Activated naive CD8-positive, alpha-beta T cell treated with anti-CD3 and anti-CD28 coated beads, Interleukin-2, amount 10 ng/mL, durations not matched to agents 7 days and 5 days (primary cell): ENCODE measurements at regions not wholly inside any gene's neighbourhood (a gene's known extent, or its start where the extent isn't known, plus 50 kb on each side); places are given as distances from the start of the nearest gene placed in this dataset.
"Not testable (repeated sequence)": the region's sequence is repeated elsewhere in the genome, so short reads cannot be mapped to it uniquely, and the experiment has no call there.

Experiments used
- ATAC-seq: fragments of 150-1000 bp; cut with Tn5 transposase; one replicate; pipeline ENCODE4 v1.10.0; 2021; ENCODE audit warnings: low read depth, moderate library complexity
- POLR2A ChIA-PET: fragments of 350-600 bp; sonication (Branson Sonifier 250); formaldehyde crosslinking; loops from one replicate; lab custom pipeline; 2021; ENCODE audit warnings: antibody characterized with exemption; lab: Charles Lee
- DNase-seq: peaks from one replicate; pipeline ENCODE4 v3.0.0; 2021
- H3K27ac Mint-ChIP-seq: one replicate; pipeline ENCODE4 v1.8.0; 2022; ENCODE audit warnings: mild to moderate bottlenecking, mixed read lengths
- H3K27me3 Mint-ChIP-seq: one replicate; pipeline ENCODE4 v1.8.0; 2022; ENCODE audit warnings: mild to moderate bottlenecking, moderate library complexity, mixed read lengths
- H3K36me3 Mint-ChIP-seq: one replicate; pipeline ENCODE4 v1.8.0; 2021; ENCODE audit warnings: mild to moderate bottlenecking, mixed read lengths
- H3K4me1 Mint-ChIP-seq: one replicate; pipeline ENCODE4 v1.8.0; 2021; ENCODE audit warnings: mixed read lengths
- H3K4me3 Mint-ChIP-seq: one replicate; pipeline ENCODE4 v1.8.0; 2022; ENCODE audit warnings: mild to moderate bottlenecking, moderate library complexity, mixed read lengths
- H3K9me3 Mint-ChIP-seq: one replicate; pipeline ENCODE4 v1.8.0; 2021; ENCODE audit warnings: mixed read lengths

- Mint-ChIP-seq H3K4me1 (no peaks in the 10 kb centered on the region), H3K36me3 (no peaks in the 10 kb centered on the region), H3K27me3 (no peaks in the 10 kb centered on the region), H3K9me3 (no peaks in the 10 kb centered on the region), H3K27ac (no peak overlapping the region), H3K4me3 (no peak overlapping the region)
- POLR2A ChIA-PET, result no interaction called here
- DNase-seq, result no peak
- no peak for ATAC-seq
Measured at GRCh38 chr18:75840131-75840530, 412.6 kb upstream of the SMIM21 start.

GRCh38 chr18:75839686-75840085 is 412.2 kb upstream of the SMIM21 start:
- POLR2A ChIA-PET, H3K4me3 Mint-ChIP-seq, H3K27ac Mint-ChIP-seq, ATAC-seq, H3K36me3 Mint-ChIP-seq, H3K27me3 Mint-ChIP-seq, DNase-seq, H3K9me3 Mint-ChIP-seq, H3K4me1 Mint-ChIP-seq: not testable (repeated sequence)

GRCh38 chr18:75839041-75839440 is 411.5 kb upstream of the SMIM21 start:
- POLR2A ChIA-PET, result no interaction called here
- Mint-ChIP-seq H3K4me1 (no peaks in the 10 kb centered on the region), H3K9me3 (no peaks in the 10 kb centered on the region), H3K36me3 (no peaks in the 10 kb centered on the region), H3K27ac (no peak overlapping the region), H3K4me3 (no peak overlapping the region), H3K27me3 (no peaks in the 10 kb centered on the region)
- DNase-seq, result no peak
- ATAC-seq, result no peak

GRCh38 chr18:75837316-75837715 is 409.8 kb upstream of the SMIM21 start:
- POLR2A ChIA-PET, result no interaction called here
- no peaks in the 10 kb centered on the region for H3K36me3 Mint-ChIP-seq
- no peaks in the 10 kb centered on the region for H3K9me3 Mint-ChIP-seq
- H3K4me1 Mint-ChIP-seq, result no peaks in the 10 kb centered on the region
- no peak overlapping the region for H3K4me3 Mint-ChIP-seq
- DNase-seq (no peak), ATAC-seq (no peak)
- H3K27ac Mint-ChIP-seq, result no peak overlapping the region
- H3K27me3 Mint-ChIP-seq, result no peaks in the 10 kb centered on the region

GRCh38 chr18:75836516-75836915 is 409.0 kb upstream of the SMIM21 start:
- POLR2A ChIA-PET, result no interaction called here
- DNase-seq (no peak), ATAC-seq (no peak)
- Mint-ChIP-seq H3K9me3 (no peaks in the 10 kb centered on the region), H3K36me3 (no peaks in the 10 kb centered on the region), H3K27ac (no peak overlapping the region), H3K4me1 (no peaks in the 10 kb centered on the region), H3K27me3 (no peaks in the 10 kb centered on the region), H3K4me3 (no peak overlapping the region)

GRCh38 chr18:75831960-75832359 is 404.5 kb upstream of the SMIM21 start:
- Mint-ChIP-seq H3K27ac (no peak overlapping the region), H3K9me3 (no peaks in the 10 kb centered on the region), H3K4me1 (no peaks in the 10 kb centered on the region), H3K27me3 (no peaks in the 10 kb centered on the region), H3K36me3 (no peaks in the 10 kb centered on the region), H3K4me3 (no peak overlapping the region)
- POLR2A ChIA-PET, result no interaction called here
- DNase-seq, result no peak
- no peak for ATAC-seq

- POLR2A ChIA-PET, result no interaction called here
- Mint-ChIP-seq H3K4me3 (no peak overlapping the region), H3K27ac (no peak overlapping the region), H3K27me3 (no peaks in the 10 kb centered on the region), H3K4me1 (no peaks in the 10 kb centered on the region), H3K36me3 (no peaks in the 10 kb centered on the region), H3K9me3 (no peaks in the 10 kb centered on the region)
- DNase-seq (no peak), ATAC-seq (no peak)
Measured at GRCh38 chr18:75830828-75831227, 403.3 kb upstream of the SMIM21 start.

- H3K36me3 Mint-ChIP-seq, result no peaks in the 10 kb centered on the region
- ATAC-seq (no peak), DNase-seq (no peak)
- no peaks in the 10 kb centered on the region for H3K4me1 Mint-ChIP-seq
- no peaks in the 10 kb centered on the region for H3K27me3 Mint-ChIP-seq
- H3K27ac Mint-ChIP-seq, result no peak overlapping the region
- POLR2A ChIA-PET, result no interaction called here
- no peaks in the 10 kb centered on the region for H3K9me3 Mint-ChIP-seq
- H3K4me3 Mint-ChIP-seq, result no peak overlapping the region
Measured at GRCh38 chr18:75829091-75829490, 401.6 kb upstream of the SMIM21 start.

- Mint-ChIP-seq H3K4me1 (no peaks in the 10 kb centered on the region), H3K27me3 (no peaks in the 10 kb centered on the region), H3K9me3 (no peaks in the 10 kb centered on the region), H3K27ac (no peak overlapping the region), H3K4me3 (no peak overlapping the region), H3K36me3 (no peaks in the 10 kb centered on the region)
- POLR2A ChIA-PET, result no interaction called here
- ATAC-seq (no peak), DNase-seq (no peak)
Measured at GRCh38 chr18:75828379-75828778, 400.9 kb upstream of the SMIM21 start.

GRCh38 chr18:75827751-75828287 is 400.3 kb upstream of the SMIM21 start:
- Mint-ChIP-seq H3K36me3 (no peaks in the 10 kb centered on the region), H3K27me3 (no peaks in the 10 kb centered on the region), H3K9me3 (no peaks in the 10 kb centered on the region), H3K27ac (no peak overlapping the region), H3K4me3 (no peak overlapping the region), H3K4me1 (no peaks in the 10 kb centered on the region)
- ATAC-seq (no peak), DNase-seq (no peak)
- POLR2A ChIA-PET, result no interaction called here

GRCh38 chr18:75824661-75825060 is 397.2 kb upstream of the SMIM21 start:
- POLR2A ChIA-PET, result no interaction called here
- Mint-ChIP-seq H3K9me3 (peaks cover 1% of the 10 kb centered on the region), H3K27me3 (no peaks in the 10 kb centered on the region), H3K4me3 (no peak overlapping the region), H3K4me1 (no peaks in the 10 kb centered on the region), H3K36me3 (no peaks in the 10 kb centered on the region), H3K27ac (no peak overlapping the region)
- ATAC-seq (no peak), DNase-seq (no peak)

- DNase-seq (no peak), ATAC-seq (no peak)
- no peak overlapping the region for H3K4me3 Mint-ChIP-seq
- no peak overlapping the region for H3K27ac Mint-ChIP-seq
- no peaks in the 10 kb centered on the region for H3K4me1 Mint-ChIP-seq
- H3K27me3 Mint-ChIP-seq, result no peaks in the 10 kb centered on the region
- no peaks in the 10 kb centered on the region for H3K36me3 Mint-ChIP-seq
- POLR2A ChIA-PET, result no interaction called here
- peaks cover 1% of the 10 kb centered on the region for H3K9me3 Mint-ChIP-seq
Measured at GRCh38 chr18:75823471-75823870, 396.0 kb upstream of the SMIM21 start.

GRCh38 chr18:75818383-75818782 is 390.9 kb upstream of the SMIM21 start:
- ATAC-seq (no peak), DNase-seq (no peak)
- H3K9me3 Mint-ChIP-seq, result peaks cover 1% of the 10 kb centered on the region
- no peak overlapping the region for H3K27ac Mint-ChIP-seq
- no peaks in the 10 kb centered on the region for H3K4me1 Mint-ChIP-seq
- no peaks in the 10 kb centered on the region for H3K36me3 Mint-ChIP-seq
- H3K27me3 Mint-ChIP-seq, result peaks cover 2% of the 10 kb centered on the region
- no peak overlapping the region for H3K4me3 Mint-ChIP-seq
- POLR2A ChIA-PET, result no interaction called here

GRCh38 chr18:75815767-75816166 is 388.3 kb upstream of the SMIM21 start:
- no peak for ATAC-seq
- no peak overlapping the region for H3K4me3 Mint-ChIP-seq
- H3K4me1 Mint-ChIP-seq, result no peaks in the 10 kb centered on the region
- no peaks in the 10 kb centered on the region for H3K9me3 Mint-ChIP-seq
- no peaks in the 10 kb centered on the region for H3K36me3 Mint-ChIP-seq
- H3K27me3 Mint-ChIP-seq, result peaks cover 2% of the 10 kb centered on the region
- H3K27ac Mint-ChIP-seq, result no peak overlapping the region
- DNase-seq, result no peak
- POLR2A ChIA-PET, result no interaction called here

GRCh38 chr18:75812761-75813160 is 385.3 kb upstream of the SMIM21 start:
- H3K4me1 Mint-ChIP-seq, result no peaks in the 10 kb centered on the region
- ATAC-seq (no peak), DNase-seq (no peak)
- H3K27me3 Mint-ChIP-seq, result peaks cover 10% of the 10 kb centered on the region
- H3K4me3 Mint-ChIP-seq, result no peak overlapping the region
- POLR2A ChIA-PET, result no interaction called here
- H3K27ac Mint-ChIP-seq, result no peak overlapping the region
- H3K9me3 Mint-ChIP-seq, result no peaks in the 10 kb centered on the region
- H3K36me3 Mint-ChIP-seq, result no peaks in the 10 kb centered on the region
